ENCODE measurements at regions not wholly inside any gene's neighbourhood (a gene's known extent, or its start where the extent isn't known, plus 50 kb on each side); places are given as distances from the start of the nearest gene placed in this dataset.

DNA sequence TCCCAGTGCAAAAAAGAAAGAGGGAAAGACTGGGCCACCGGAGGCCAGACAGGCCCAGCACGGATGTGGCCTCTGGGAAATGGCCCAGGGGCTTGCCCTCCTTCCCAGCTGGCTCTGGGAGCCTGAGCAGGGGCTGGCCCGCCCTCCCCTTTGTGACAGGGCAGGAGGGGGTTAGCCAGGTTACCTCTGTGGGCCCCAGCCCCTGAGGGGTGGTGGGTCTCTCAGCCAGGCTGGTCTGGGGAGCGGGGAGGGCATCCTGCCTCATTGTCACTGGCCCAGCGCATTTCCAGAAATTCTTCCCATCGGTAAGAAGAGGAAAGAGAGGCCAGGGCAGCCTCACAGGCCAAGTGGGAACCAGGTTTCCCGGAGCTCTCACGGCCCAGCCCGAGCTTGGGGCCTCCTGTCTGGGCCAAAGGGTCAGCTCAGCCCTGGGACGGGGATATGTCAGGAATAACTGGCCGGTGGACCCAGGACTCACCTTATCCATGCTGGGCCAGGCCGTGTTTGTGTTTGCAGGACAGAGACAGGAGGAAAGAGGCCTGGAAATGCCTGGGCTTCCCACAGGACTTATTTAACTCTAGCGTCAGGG is 182.2 kb downstream of the ZFP36L2 start:
- Mint-ChIP-seq H3K9me3 (no peaks in the 10 kb centered on the region), H3K27me3 (no peaks in the 10 kb centered on the region), H3K36me3 (no peaks in the 10 kb centered on the region), H3K27ac (no peak overlapping the region), H3K4me1 (peaks cover 27% of the 10 kb centered on the region), H3K4me3 (no peak overlapping the region)
- DNase-seq: no peak

DNA sequence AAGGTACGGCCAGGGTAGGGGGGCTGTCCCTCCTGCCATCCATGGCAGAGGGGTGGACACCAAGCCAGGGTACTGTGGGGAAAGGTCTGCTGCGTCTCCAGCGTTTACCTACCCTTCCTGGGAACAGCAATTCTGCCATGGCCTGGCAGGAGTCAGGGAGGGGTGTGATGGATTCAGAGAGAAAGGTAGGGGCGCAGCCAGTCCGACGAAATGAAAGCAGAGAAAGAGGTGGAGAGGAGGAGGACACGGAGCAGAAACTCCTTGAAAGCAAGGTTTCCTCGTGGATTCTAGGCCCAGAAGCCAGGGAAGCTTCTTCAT is 182.9 kb downstream of the ZFP36L2 start:
- Mint-ChIP-seq H3K9me3 (no peaks in the 10 kb centered on the region), H3K27ac (no peak overlapping the region), H3K27me3 (no peaks in the 10 kb centered on the region), H3K4me3 (no peak overlapping the region), H3K36me3 (no peaks in the 10 kb centered on the region), H3K4me1 (peaks cover 27% of the 10 kb centered on the region)
- no peak for DNase-seq

DNA sequence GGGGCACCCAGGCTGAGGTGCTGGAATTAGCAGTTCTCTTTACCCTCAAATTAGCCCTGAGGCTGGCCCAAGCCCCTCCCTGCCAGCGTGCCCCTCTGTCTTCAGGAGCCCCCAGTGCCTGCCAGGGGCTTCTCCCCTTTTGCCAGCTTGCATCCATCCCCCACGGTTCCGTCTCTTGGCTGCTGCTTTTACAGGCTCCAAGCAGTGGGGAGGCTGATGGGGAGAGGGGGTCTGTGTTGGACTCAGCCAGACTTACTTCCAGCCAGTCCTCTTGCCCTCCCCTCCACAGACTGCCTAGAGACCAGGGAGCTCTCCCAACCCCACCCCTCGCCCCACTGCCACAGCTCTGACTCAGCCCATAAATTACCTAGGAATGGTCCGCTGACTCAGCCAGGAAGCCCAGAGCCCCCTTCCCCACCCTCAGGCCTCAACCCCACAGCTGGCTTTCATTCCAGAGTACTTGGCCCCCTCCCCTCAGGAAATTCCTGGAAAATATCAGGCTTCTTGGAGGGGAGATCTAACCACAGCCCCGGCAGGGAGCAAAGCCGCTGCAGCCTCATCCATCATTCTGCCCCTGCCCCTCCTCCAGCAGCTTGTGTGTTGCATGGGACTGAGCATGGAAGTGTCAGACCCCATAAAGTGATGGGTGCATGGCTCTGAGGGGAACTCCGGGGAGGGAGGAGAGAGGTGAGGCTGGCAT is 184.6 kb downstream of the ZFP36L2 start:
- H3K9me3 Mint-ChIP-seq: no peaks in the 10 kb centered on the region

DNA sequence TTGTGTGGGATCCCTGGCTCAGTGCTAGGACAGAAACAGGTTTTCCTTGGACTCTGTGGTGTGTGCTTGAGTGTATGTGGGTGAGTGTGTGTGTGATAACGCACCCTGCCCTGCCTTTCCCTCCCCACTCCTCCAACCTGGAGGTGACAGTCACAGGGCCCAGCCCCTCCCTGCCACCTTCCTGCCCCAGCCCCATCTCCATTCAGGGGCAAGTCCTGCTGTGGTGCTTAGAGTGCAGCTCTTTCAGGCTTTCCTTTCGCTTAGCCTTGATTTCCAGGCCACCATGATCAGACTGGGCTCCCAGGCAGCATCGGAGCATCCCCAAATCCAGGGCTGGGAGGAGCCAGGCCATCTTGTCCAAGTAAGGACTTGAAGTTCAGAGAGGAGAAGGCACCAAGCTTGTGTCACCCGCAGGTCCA is 185.2 kb downstream of the ZFP36L2 start:
- Mint-ChIP-seq H3K27me3 (no peaks in the 10 kb centered on the region), H3K36me3 (no peaks in the 10 kb centered on the region), H3K4me3 (no peak overlapping the region), H3K4me1 (peaks cover 12% of the 10 kb centered on the region), H3K27ac (no peak overlapping the region), H3K9me3 (no peaks in the 10 kb centered on the region)
- DNase-seq: no peak

More for the DNA sequence above, 184.6 kb downstream of the ZFP36L2 start:
- no peaks in the 10 kb centered on the region for H3K36me3 Mint-ChIP-seq
- DNase-seq: no peak
- H3K4me1 Mint-ChIP-seq: peaks cover 18% of the 10 kb centered on the region
- no peak overlapping the region for H3K4me3 Mint-ChIP-seq
- no peak overlapping the region for H3K27ac Mint-ChIP-seq
- H3K27me3 Mint-ChIP-seq: no peaks in the 10 kb centered on the region

- Mint-ChIP-seq H3K36me3 (no peaks in the 10 kb centered on the region), H3K9me3 (no peaks in the 10 kb centered on the region), H3K27ac (no peak overlapping the region), H3K27me3 (no peaks in the 10 kb centered on the region), H3K4me3 (no peak overlapping the region), H3K4me1 (peaks cover 12% of the 10 kb centered on the region)
- DNase-seq: no peak
Measured at GRCh38 chr2:43040084-43040854, 186.1 kb downstream of the ZFP36L2 start.

DNA sequence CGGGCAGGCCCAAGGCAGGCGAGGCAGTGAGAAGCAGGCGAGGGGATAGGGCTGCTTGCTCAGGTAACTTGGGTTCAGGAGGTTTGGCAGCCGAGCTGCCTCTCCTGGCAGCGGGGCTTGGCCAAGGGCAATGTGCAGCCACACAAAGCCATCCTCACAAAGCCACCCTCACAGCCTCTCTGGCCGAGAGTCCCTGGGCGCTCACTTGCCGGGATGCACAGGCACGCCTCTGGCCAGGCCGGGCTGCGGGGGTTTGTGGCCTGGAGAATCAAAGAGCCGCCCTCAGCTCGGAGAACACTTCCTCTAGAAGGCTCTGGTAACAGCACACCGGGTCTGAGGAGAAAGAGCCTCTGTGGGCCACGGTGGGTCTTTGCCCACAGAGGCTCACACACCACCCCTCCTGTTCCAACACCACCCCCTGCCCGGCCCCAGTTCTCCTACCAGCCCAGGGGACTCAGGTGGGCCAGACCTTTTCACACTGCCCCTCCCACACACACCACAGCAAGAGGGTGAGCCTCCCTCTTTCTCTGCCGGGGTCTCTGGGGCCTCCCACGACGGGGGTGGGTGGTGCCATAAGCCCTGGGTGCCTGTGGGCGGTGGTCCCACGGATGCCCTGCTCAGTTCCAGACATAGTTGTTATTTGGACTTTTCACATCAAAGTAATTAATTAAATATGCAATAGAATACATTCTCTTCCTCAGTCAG is 186.9 kb downstream of the ZFP36L2 start:
- no peaks in the 10 kb centered on the region for H3K36me3 Mint-ChIP-seq
- no peaks in the 10 kb centered on the region for H3K9me3 Mint-ChIP-seq
- no peak overlapping the region for H3K27ac Mint-ChIP-seq
- no peaks in the 10 kb centered on the region for H3K27me3 Mint-ChIP-seq
- H3K4me3 Mint-ChIP-seq: no peak overlapping the region
- no peak for DNase-seq
- peaks cover 12% of the 10 kb centered on the region for H3K4me1 Mint-ChIP-seq

DNA sequence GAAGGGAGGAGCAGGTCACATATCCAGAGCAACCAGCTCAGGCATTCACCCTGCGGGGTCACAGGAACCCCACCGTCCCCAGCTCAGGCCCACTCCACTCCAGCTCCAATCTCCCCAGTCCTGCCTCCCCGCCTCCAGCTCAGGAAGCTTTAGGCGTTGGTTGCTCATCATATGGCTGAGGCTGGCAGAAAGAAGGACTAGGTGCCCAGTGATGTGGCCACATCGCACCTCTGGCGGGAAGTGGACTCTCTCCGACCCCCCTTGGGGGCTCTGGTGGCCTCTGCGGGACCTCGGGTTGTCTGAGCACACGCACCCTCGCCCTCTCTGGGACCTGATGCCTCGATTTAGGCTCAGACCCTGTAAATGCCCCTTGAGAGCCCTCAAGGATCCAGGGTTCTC is 187.7 kb downstream of the ZFP36L2 start:
- H3K4me3 Mint-ChIP-seq: no peak overlapping the region
- no peak for DNase-seq
- H3K27me3 Mint-ChIP-seq: no peaks in the 10 kb centered on the region
- no peaks in the 10 kb centered on the region for H3K9me3 Mint-ChIP-seq
- H3K36me3 Mint-ChIP-seq: no peaks in the 10 kb centered on the region
- H3K27ac Mint-ChIP-seq: no peak overlapping the region
- H3K4me1 Mint-ChIP-seq: peaks cover 15% of the 10 kb centered on the region

GRCh38 chr2:43038034-43038695 is 188.2 kb downstream of the ZFP36L2 start:
- H3K9me3 Mint-ChIP-seq: no peaks in the 10 kb centered on the region
- no peak overlapping the region for H3K27ac Mint-ChIP-seq
- peaks cover 18% of the 10 kb centered on the region for H3K4me1 Mint-ChIP-seq
- H3K36me3 Mint-ChIP-seq: no peaks in the 10 kb centered on the region
- no peaks in the 10 kb centered on the region for H3K27me3 Mint-ChIP-seq
- no peak for DNase-seq
- no peak overlapping the region for H3K4me3 Mint-ChIP-seq

DNA sequence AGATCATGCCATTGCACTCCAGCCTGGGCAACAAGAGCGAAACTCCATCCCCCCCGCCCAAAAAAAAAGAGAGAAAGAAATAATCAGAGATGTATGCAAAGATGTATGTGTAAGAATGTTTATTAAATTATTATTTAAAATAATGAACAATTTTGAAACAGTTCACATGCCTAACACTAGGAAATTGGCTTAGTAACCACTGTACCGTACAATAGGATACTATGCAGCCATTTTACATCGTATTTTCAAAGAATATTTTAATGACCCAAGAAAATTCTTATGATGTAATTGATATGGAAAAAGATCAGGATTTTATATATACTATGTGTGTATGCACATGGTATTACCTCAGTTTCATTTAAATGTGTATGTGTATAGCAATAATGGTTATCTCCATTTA is 190.5 kb downstream of the ZFP36L2 start:
- H3K9me3 Mint-ChIP-seq: no peaks in the 10 kb centered on the region
- H3K4me1 Mint-ChIP-seq: peaks cover 28% of the 10 kb centered on the region
- no peaks in the 10 kb centered on the region for H3K36me3 Mint-ChIP-seq
- DNase-seq: no peak
- H3K27me3 Mint-ChIP-seq: no peaks in the 10 kb centered on the region
- no peak overlapping the region for H3K4me3 Mint-ChIP-seq
- H3K27ac Mint-ChIP-seq: no peak overlapping the region

GRCh38 chr2:43034921-43035320 is 191.5 kb downstream of the ZFP36L2 start:
- Mint-ChIP-seq H3K27ac (no peak overlapping the region), H3K36me3 (no peaks in the 10 kb centered on the region), H3K27me3 (no peaks in the 10 kb centered on the region), H3K4me3 (no peak overlapping the region), H3K4me1 (peaks cover 21% of the 10 kb centered on the region), H3K9me3 (no peaks in the 10 kb centered on the region)
- DNase-seq: no peak

DNA sequence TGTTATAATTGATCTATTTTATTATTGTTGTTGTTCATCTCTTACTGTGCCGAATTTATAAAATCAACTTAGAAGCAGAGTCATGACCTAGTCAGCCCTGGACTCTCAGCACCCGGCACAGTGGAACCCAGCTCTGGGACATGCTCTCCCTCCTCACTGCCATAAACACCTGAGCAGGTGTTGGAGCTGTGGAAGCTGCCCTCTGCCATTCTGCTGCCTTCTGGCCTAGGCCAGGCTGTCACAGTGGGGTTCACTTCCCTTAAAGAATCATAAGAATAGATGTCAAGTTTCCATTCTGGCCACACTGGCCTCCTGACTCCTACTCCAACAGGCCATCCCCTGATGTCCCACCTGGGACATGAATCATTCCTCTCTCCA is 192.2 kb downstream of the ZFP36L2 start:
- Mint-ChIP-seq H3K4me3 (no peak overlapping the region), H3K4me1 (peaks cover 18% of the 10 kb centered on the region), H3K9me3 (no peaks in the 10 kb centered on the region), H3K36me3 (no peaks in the 10 kb centered on the region), H3K27me3 (no peaks in the 10 kb centered on the region), H3K27ac (no peak overlapping the region)
- DNase-seq: no peak

DNA sequence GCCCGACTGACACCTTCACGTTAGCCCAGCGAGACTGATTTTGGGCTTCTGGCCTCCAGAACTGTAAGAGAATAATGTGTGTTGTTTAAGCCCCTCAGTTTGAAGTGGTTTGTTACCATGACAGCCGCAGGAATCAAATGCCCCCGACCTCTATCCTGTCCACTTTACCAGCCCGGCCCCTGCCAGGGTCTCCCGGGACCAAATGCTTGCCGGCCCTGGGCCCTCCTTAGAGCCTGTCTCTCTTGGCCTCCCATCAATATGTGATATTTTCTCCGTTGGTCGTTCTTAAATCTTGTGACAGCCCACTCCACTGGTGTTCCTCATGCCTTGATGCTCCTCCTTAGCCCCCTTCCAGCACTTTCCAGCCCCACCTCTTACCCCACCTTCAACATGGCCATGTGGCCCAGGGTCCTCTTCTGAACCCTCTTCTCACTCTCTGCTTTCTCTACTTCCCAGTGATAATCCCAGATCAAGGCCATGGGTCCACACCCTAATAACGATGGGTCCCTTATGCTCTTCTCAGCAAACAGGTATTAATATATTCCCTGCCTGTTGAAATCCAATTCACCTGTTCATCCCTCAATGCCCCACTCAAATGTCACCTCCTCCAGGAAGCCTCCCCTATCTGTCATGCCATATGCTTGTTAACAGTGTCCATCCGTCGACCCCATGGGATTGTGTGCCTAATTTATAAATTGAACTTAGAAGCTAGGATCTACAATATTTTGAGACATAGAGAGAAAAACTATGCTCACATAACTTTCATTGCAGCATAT is 192.8 kb downstream of the ZFP36L2 start:
- Mint-ChIP-seq H3K27me3 (no peaks in the 10 kb centered on the region), H3K4me3 (no peak overlapping the region), H3K36me3 (no peaks in the 10 kb centered on the region), H3K9me3 (no peaks in the 10 kb centered on the region), H3K4me1 (peaks cover 18% of the 10 kb centered on the region), H3K27ac (no peak overlapping the region)
- DNase-seq: no peak

- Mint-ChIP-seq H3K27ac (no peak overlapping the region), H3K27me3 (no peaks in the 10 kb centered on the region), H3K4me1 (peaks cover 18% of the 10 kb centered on the region), H3K4me3 (no peak overlapping the region), H3K9me3 (no peaks in the 10 kb centered on the region), H3K36me3 (no peaks in the 10 kb centered on the region)
- DNase-seq: no peak
Measured at GRCh38 chr2:43033016-43033270, 193.5 kb downstream of the ZFP36L2 start.

DNA sequence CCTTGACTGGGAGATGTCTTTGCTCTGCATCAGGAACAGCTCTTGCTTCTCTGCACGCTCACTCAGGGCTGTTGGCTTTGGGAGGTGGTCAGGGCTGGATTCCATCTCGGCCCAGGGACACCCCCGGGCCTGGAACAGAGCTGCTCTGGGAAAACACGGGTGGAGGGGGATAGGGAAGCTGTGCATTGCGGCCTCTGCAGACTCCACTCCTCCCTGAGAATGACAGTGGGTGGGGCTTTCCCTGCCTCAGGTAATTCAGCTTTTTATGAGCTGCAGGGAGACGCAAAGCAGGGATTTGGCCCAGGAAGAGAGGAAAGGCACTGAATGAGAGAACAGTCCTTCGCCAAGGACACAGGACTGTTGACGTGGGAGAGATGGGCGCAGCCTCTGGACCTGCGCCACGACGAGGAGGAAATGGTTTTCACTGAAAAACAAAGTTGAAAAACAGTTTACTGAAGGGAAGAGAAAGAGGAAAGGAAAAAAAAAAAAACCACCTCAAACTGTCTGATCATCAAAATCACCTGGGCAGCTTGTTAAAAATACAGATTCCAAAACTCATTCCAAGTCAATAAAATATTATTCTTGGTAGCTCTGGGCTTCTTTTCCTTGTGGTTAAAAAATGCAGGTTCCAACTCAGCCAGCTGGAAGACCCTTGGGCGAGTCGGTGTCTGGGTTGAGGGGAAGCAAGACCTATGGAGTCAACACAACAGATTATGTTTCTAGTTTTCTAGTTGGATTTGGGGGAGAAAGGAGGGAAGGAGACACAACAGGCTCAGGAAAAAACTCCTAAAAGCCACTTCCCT is 194.0 kb downstream of the ZFP36L2 start:
- H3K27ac Mint-ChIP-seq: no peak overlapping the region
- H3K4me1 Mint-ChIP-seq: peaks cover 18% of the 10 kb centered on the region
- no peak for DNase-seq
- H3K4me3 Mint-ChIP-seq: no peak overlapping the region
- H3K27me3 Mint-ChIP-seq: no peaks in the 10 kb centered on the region
- no peaks in the 10 kb centered on the region for H3K36me3 Mint-ChIP-seq
- no peaks in the 10 kb centered on the region for H3K9me3 Mint-ChIP-seq
